Transverse colon (tissue), 1 donor: ENCODE measurements at regions not wholly inside any gene's neighbourhood (a gene's known extent, or its start where the extent isn't known, plus 50 kb on each side); places are given as distances from the start of the nearest gene placed in this dataset.

Experiments used
- EP300 ChIP-seq: sonication (generic); formaldehyde crosslinking; IDR thresholded peaks from one replicate; pipeline ENCODE4 v1.6.1; 2017; ENCODE audit warnings: antibody characterized with exemption, low read depth
- POLR2A ChIP-seq: fragments of 450-650 bp; IDR thresholded peaks from one replicate; pipeline ENCODE4 v1.6.1; 2016; ENCODE audit warnings: antibody characterized with exemption, mild to moderate bottlenecking, moderate library complexity

- TF ChIP-seq EP300 (no peak), POLR2A (no peak)
Measured at GRCh38 chr6:2502998-2503674, 247.6 kb downstream of the MYLK4 start.
